B cell (primary cell): ENCODE measurements at regions not wholly inside any gene's neighbourhood (a gene's known extent, or its start where the extent isn't known, plus 50 kb on each side); places are given as distances from the start of the nearest gene placed in this dataset.
"Not testable (repeated sequence)": the region's sequence is repeated elsewhere in the genome, so short reads cannot be mapped to it uniquely, and the experiment has no call there.

ENCODE experiments used
- ATAC-seq: fragments of 200-7000 bp; cut with Tn5 transposase; one replicate; pipeline ENCODE4 v1.10.0; 2021; ENCODE audit warnings: low read depth, mild to moderate bottlenecking, moderate number of reproducible peaks, moderate library complexity
- CTCF ChIA-PET: fragments of 350-600 bp; sonication (Branson Sonifier 250); formaldehyde crosslinking; loops from one replicate; lab custom pipeline; 2021; ENCODE audit warnings: antibody characterized with exemption, inconsistent platforms; lab: Charles Lee
- POLR2A ChIA-PET: fragments of 350-600 bp; sonication (Branson Sonifier 250); formaldehyde crosslinking; loops from one replicate; lab custom pipeline; 2021; ENCODE audit warnings: antibody characterized with exemption; lab: Charles Lee
- DNase-seq: peaks from one replicate; pipeline ENCODE4 v3.0.0; 2013
- H2AFZ ChIP-seq: 2 replicates; pipeline ENCODE4 v1.6.1; 2012; ENCODE audit warnings: mild to moderate bottlenecking, low read depth, low read length; ENCODE audit not compliant: insufficient read depth, poor library complexity, severe bottlenecking
- H3K27ac ChIP-seq, 2 donors: 1 replicate in 1 of 2; 2 replicates in 1 of 2; pipeline ENCODE4 v1.5.1; 2012 to 2013; ENCODE audit warnings: low read length in 2 of 2, mild to moderate bottlenecking in 2 of 2, moderate library complexity in 1 of 2
- H3K27me3 ChIP-seq, 4 experiments: fragments of 200-600 bp in 1 of 4; sonication (generic) in 1 of 4; replicated peaks in 1 of 4; 1 replicate in 2 of 4; 2 replicates in 2 of 4; pipeline versions ENCODE4 v1.6.1 to v1.7.0; 2013 to 2016; ENCODE audit warnings: low read length in 3 of 4, mild to moderate bottlenecking in 2 of 4, mixed read lengths in 1 of 4, moderate library complexity in 1 of 4; ENCODE audit not compliant: insufficient read depth in 4 of 4, control insufficient read depth in 3 of 4; ENCODE audit errors: control extremely low read depth in 1 of 4
- H3K36me3 ChIP-seq, 2 experiments: replicated peaks in 1 of 2; 1 replicate in 1 of 2; 2 replicates in 1 of 2; pipeline versions ENCODE4 v1.6.1 to v1.7.1; 2013; ENCODE audit warnings: low read length in 1 of 2; ENCODE audit not compliant: insufficient read depth in 2 of 2, control insufficient read depth in 1 of 2; ENCODE audit errors: control extremely low read depth in 1 of 2, extremely low read depth in 1 of 2
- H3K4me1 ChIP-seq, 2 donors: fragments of 200-600 bp in 1 of 2; sonication (generic) in 1 of 2; 1 replicate in 1 of 2; 2 replicates in 1 of 2; pipeline versions ENCODE4 v1.5.1 to v1.6.1; 2013 to 2017; ENCODE audit warnings: low read length in 2 of 2; ENCODE audit not compliant: control insufficient read depth in 2 of 2, insufficient read depth in 2 of 2
- H3K4me2 ChIP-seq: replicated peaks from 2 replicates; pipeline ENCODE3; 2012; ENCODE audit warnings: mild to moderate bottlenecking, low read depth, low read length; ENCODE audit not compliant: poor library complexity, severe bottlenecking
- H3K4me3 ChIP-seq, 5 experiments: fragments of 200-600 bp in 1 of 5; sonication (generic) in 1 of 5; 1 replicate in 3 of 5; 2 replicates in 2 of 5; pipeline versions ENCODE4 v1.5.1 to v1.7.0; 2011 to 2016; ENCODE audit warnings: low read length in 4 of 5, mild to moderate bottlenecking in 4 of 5, low read depth in 2 of 5, control low read depth in 1 of 5, moderate library complexity in 1 of 5; ENCODE audit not compliant: insufficient read depth in 1 of 5; ENCODE audit errors: control extremely low read depth in 1 of 5, extremely low read depth in 1 of 5
- H3K79me2 ChIP-seq: fragments of 200-600 bp; sonication (generic); one replicate; pipeline ENCODE4 v1.6.0; 2016; ENCODE audit warnings: low read length; ENCODE audit not compliant: control insufficient read depth, insufficient read depth
- H3K9ac ChIP-seq: fragments of 200-600 bp; sonication (generic); 2 replicates; pipeline ENCODE4 v1.6.1; 2017; ENCODE audit warnings: mild to moderate bottlenecking, low read length, moderate library complexity
- H3K9me3 ChIP-seq, 3 donors: one replicate each; pipeline versions ENCODE4 v1.6.1 to v1.7.1; 2013; ENCODE audit warnings: low read length in 2 of 3; ENCODE audit not compliant: control insufficient read depth in 2 of 3, insufficient read depth in 1 of 3; ENCODE audit errors: control extremely low read depth in 1 of 3
- H4K20me1 ChIP-seq: 2 replicates; pipeline ENCODE4 v1.6.0; 2012; ENCODE audit warnings: mild to moderate bottlenecking, low read length; ENCODE audit not compliant: insufficient read depth, control insufficient read depth, poor library complexity, severe bottlenecking
- H3K27ac Mint-ChIP-seq: one replicate; pipeline ENCODE4 v1.8.0; 2021; ENCODE audit warnings: mixed read lengths
- H3K27me3 Mint-ChIP-seq: one replicate; pipeline ENCODE4 v1.8.0; 2021; ENCODE audit warnings: mixed read lengths
- H3K4me1 Mint-ChIP-seq: one replicate; pipeline ENCODE4 v1.8.0; 2021; ENCODE audit warnings: mixed read lengths
- H3K4me3 Mint-ChIP-seq: one replicate; pipeline ENCODE4 v1.8.0; 2021; ENCODE audit warnings: mixed read lengths
- H3K9me3 Mint-ChIP-seq: one replicate; pipeline ENCODE4 v1.8.0; 2022; ENCODE audit warnings: mixed read lengths; ENCODE audit not compliant: insufficient read depth
- EZH2 ChIP-seq: IDR thresholded peaks from 2 replicates; pipeline ENCODE4 v1.6.1; 2012; ENCODE audit warnings: borderline replicate concordance, low read depth, mild to moderate bottlenecking, moderate library complexity, low read length; ENCODE audit not compliant: insufficient read depth, poor library complexity, severe bottlenecking
- WGBS: methylation state at CpG from one replicate; pipeline ENCODE4 v1.1.5; 2013; ENCODE audit warnings: missing lambda C conversion rate; ENCODE audit not compliant: insufficient coverage; 5-methylcytosine and 5-hydroxymethylcytosine counted together
- intact Hi-C: fragments of 100-400 bp; cut with micrococcal nuclease; formaldehyde crosslinking; loops from one replicate; pipeline ENCODE4 v1.10.0; 2022
- TF ChIP-seq, protein P1 (sequence below): fragments of 200-600 bp; IDR thresholded peaks from one replicate; pipeline ENCODE4 v1.8.0; 2022; ENCODE audit warnings: antibody characterized with exemption, mild to moderate bottlenecking

DNA sequence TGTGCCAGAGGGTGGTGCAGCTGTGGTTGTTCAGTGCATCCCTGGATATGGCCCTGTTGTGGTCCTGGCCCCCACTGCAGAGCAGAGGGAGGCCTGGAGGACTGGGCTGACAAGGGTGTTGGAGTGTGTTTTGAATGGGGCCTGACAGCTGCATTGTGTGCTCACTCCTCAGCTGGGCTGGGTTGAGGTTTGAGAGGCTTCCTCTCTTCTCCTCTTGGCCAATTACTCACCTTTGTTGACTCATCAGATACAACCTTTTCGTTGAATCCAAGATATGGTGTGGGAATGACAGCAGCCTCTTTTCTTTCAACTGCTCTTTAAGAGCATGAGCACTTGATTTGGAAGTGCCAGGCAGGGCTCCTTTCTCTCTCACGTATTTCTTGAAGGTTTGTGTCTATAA, 228.5 kb upstream of the COBL start:
- Histone ChIP-seq H3K27ac (no peak overlapping the region), H2AFZ (no peak overlapping the region), H3K4me3 (no peak overlapping the region), H3K4me1 (no peaks in the 10 kb centered on the region), H4K20me1 (no peaks in the 10 kb centered on the region), H3K9me3 (peaks cover 0 to 7% (median 0%) of the 10 kb centered on the region in 3 donors), H3K27me3 (no peaks in the 10 kb centered on the region), H3K79me2 (no peaks in the 10 kb centered on the region), H3K36me3 (no peaks in the 10 kb centered on the region), H3K9ac (no peak overlapping the region), H3K4me2 (no peak overlapping the region)
- WGBS: no CpG with 5 or more reads among the region's 2 CpGs
- no peak for DNase-seq
- intact Hi-C loops: no loop called here
- no peak overlapping the region for H3K27ac Mint-ChIP-seq
- ChIA-PET CTCF (no interaction called here), POLR2A (no interaction called here)
- peaks cover 6% of the 10 kb centered on the region for H3K9me3 Mint-ChIP-seq
- no peaks in the 10 kb centered on the region for H3K4me1 Mint-ChIP-seq
- H3K4me3 Mint-ChIP-seq: no peak overlapping the region
- no peaks in the 10 kb centered on the region for H3K27me3 Mint-ChIP-seq
- ATAC-seq: no peak
- TF ChIP-seq, protein P1, sequence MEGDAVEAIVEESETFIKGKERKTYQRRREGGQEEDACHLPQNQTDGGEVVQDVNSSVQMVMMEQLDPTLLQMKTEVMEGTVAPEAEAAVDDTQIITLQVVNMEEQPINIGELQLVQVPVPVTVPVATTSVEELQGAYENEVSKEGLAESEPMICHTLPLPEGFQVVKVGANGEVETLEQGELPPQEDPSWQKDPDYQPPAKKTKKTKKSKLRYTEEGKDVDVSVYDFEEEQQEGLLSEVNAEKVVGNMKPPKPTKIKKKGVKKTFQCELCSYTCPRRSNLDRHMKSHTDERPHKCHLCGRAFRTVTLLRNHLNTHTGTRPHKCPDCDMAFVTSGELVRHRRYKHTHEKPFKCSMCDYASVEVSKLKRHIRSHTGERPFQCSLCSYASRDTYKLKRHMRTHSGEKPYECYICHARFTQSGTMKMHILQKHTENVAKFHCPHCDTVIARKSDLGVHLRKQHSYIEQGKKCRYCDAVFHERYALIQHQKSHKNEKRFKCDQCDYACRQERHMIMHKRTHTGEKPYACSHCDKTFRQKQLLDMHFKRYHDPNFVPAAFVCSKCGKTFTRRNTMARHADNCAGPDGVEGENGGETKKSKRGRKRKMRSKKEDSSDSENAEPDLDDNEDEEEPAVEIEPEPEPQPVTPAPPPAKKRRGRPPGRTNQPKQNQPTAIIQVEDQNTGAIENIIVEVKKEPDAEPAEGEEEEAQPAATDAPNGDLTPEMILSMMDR: no peak
- TF ChIP-seq EZH2: no peak

DNA sequence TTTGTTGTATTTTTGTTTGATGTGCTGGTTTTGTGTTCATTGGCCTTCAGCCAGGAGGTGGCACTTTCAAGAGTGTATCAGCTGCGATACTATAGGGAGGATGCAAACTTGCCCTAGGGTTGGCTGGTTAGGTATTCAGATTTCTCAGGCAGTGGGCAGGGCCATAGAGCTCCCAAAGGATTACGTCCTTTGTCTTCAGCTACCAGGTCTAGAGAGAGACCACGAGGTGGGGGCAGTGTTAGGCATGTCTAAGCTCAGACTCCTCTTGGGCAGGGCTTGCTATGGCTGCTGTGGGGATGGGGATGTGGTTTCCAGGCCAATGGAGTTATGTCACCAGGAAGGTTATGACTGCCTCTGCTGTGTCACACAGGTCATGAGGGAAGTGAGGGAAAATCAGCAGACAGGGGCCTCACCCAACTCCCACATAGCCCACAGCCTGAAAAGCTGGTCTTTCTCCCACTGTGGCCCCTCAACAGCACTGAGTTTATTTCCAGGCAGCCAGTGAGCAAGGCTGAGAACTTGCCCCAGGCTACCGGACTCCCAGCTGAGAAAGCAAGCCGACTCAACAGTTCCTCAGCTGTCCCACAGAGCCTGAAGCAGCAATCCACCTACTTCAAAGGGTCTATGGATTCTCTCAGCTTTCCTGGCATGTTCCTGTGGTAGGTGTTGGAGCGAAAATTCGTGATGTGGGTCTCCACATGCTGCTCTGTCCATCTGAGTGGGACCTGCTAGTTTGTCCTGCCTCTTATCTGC, 227.4 kb upstream of the COBL start:
- intact Hi-C loops: no loop called here
- Histone ChIP-seq H3K9me3 (peaks cover 0 to 7% (median 0%) of the 10 kb centered on the region in 3 donors), H3K79me2 (no peaks in the 10 kb centered on the region), H3K4me2 (no peak overlapping the region), H3K4me3 (no peak overlapping the region), H3K27ac (no peak overlapping the region), H3K4me1 (no peaks in the 10 kb centered on the region), H3K9ac (no peak overlapping the region), H2AFZ (no peak overlapping the region), H3K36me3 (no peaks in the 10 kb centered on the region), H4K20me1 (no peaks in the 10 kb centered on the region), H3K27me3 (no peaks in the 10 kb centered on the region)
- TF ChIP-seq EZH2: no peak
- TF ChIP-seq, protein P1: no peak
- Mint-ChIP-seq H3K4me3 (no peak overlapping the region), H3K27me3 (no peaks in the 10 kb centered on the region), H3K27ac (no peak overlapping the region), H3K4me1 (no peaks in the 10 kb centered on the region), H3K9me3 (peaks cover 6% of the 10 kb centered on the region)
- DNase-seq: no peak
- ChIA-PET CTCF (no interaction called here), POLR2A (no interaction called here)
- WGBS: 78% methylated on average over 3 of the region's 7 CpGs
- ATAC-seq: no peak

DNA sequence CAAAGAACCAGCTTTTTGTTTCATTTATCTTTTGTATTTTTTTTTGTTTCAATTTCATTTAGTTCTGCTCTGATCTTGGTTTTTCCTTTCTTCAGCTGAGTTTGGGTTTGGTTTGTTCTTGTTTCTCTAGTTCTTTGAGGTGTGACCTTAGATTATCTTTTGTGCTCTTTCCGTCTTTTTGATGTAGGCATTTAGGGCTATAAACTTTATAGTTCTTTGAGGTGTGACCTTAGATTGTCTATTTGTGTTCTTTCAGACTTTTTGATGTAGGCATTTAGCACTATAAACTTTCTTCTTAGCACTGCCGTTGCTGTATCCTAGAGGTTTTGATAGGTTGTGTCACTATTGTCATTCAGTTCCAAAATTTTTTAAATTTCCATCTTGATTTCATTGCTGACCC, 224.3 kb upstream of the COBL start:
- H3K9ac ChIP-seq, DNase-seq, H3K27me3 ChIP-seq, H3K27ac ChIP-seq, H3K27me3 Mint-ChIP-seq, H3K36me3 ChIP-seq, intact Hi-C loops, H3K4me2 ChIP-seq, H3K9me3 Mint-ChIP-seq, H3K4me3 ChIP-seq, H2AFZ ChIP-seq, POLR2A ChIA-PET, H3K4me1 Mint-ChIP-seq, H3K79me2 ChIP-seq, CTCF ChIA-PET, H3K27ac Mint-ChIP-seq, H3K4me3 Mint-ChIP-seq, H4K20me1 ChIP-seq, H3K4me1 ChIP-seq, ATAC-seq: not testable (repeated sequence)
- WGBS: no CpG with 5 or more reads among the region's 2 CpGs
- H3K9me3 ChIP-seq: peaks cover 0 to 11% (median 0%) of the 10 kb centered on the region in 3 donors
